Smooth muscle cell (in vitro differentiated cells): ENCODE measurements at regions not wholly inside any gene's neighbourhood (a gene's known extent, or its start where the extent isn't known, plus 50 kb on each side); places are given as distances from the start of the nearest gene placed in this dataset.

ENCODE experiments used
- DNase-seq: peaks from one replicate; lab custom pipeline; 2025; ENCODE audit not compliant: unreplicated experiment; lab: John Stamatoyannopoulos, UW
- H2AFZ ChIP-seq: fragments of 200-600 bp; sonication (generic); 2 replicates; pipeline ENCODE4 v1.6.0; 2016; ENCODE audit warnings: antibody characterized with exemption, low read depth, mild to moderate bottlenecking
- H3F3A ChIP-seq: fragments of 200-600 bp; sonication (generic); 2 replicates; pipeline ENCODE4 v1.6.0; 2017; ENCODE audit warnings: antibody characterized with exemption, low read depth
- H3K27ac ChIP-seq: fragments of 200-600 bp; sonication (generic); 2 replicates; pipeline ENCODE4 v1.5.1; 2016; ENCODE audit warnings: low read depth, mild to moderate bottlenecking
- H3K27me3 ChIP-seq: fragments of 200-600 bp; sonication (generic); 2 replicates; pipeline ENCODE4 v1.6.1; 2016; ENCODE audit warnings: low read depth, mild to moderate bottlenecking
- H3K36me3 ChIP-seq: fragments of 200-600 bp; sonication (generic); 2 replicates; pipeline ENCODE4 v1.5.1; 2016; ENCODE audit warnings: low read depth
- H3K4me1 ChIP-seq: fragments of 200-600 bp; sonication (generic); 2 replicates; pipeline ENCODE4 v1.5.1; 2016; ENCODE audit warnings: low read depth
- H3K4me2 ChIP-seq: fragments of 200-600 bp; sonication (generic); 2 replicates; pipeline ENCODE4 v1.6.0; 2016; ENCODE audit warnings: mild to moderate bottlenecking
- H3K4me3 ChIP-seq: fragments of 200-600 bp; sonication (generic); 2 replicates; pipeline ENCODE4 v1.5.1; 2016; ENCODE audit warnings: mild to moderate bottlenecking
- H3K79me2 ChIP-seq: fragments of 200-600 bp; sonication (generic); 2 replicates; pipeline ENCODE4 v1.6.0; 2016; ENCODE audit warnings: low read depth, mild to moderate bottlenecking
- H3K9ac ChIP-seq: fragments of 200-600 bp; sonication (generic); 2 replicates; pipeline ENCODE4 v1.6.0; 2016; ENCODE audit warnings: low read depth
- H3K9me3 ChIP-seq: fragments of 200-600 bp; sonication (generic); replicated peaks from 2 replicates; pipeline ENCODE4 v1.5.1; 2016; ENCODE audit warnings: low read depth
- H4K20me1 ChIP-seq: fragments of 200-600 bp; sonication (generic); 2 replicates; pipeline ENCODE4 v1.6.0; 2016; ENCODE audit warnings: low read depth
- WGBS: methylation state at CpG from one replicate; pipeline ENCODE4 v1.1.7; 2016; ENCODE audit warnings: low lambda C conversion rate; 5-methylcytosine and 5-hydroxymethylcytosine counted together
- TF ChIP-seq, protein P1 (sequence below): fragments of 200-600 bp; sonication (generic); IDR thresholded peaks from 2 replicates; pipeline ENCODE4 v1.5.1; 2017; ENCODE audit warnings: borderline replicate concordance, mild to moderate bottlenecking, antibody characterized with exemption; ENCODE audit not compliant: insufficient read depth, poor library complexity, severe bottlenecking

DNA sequence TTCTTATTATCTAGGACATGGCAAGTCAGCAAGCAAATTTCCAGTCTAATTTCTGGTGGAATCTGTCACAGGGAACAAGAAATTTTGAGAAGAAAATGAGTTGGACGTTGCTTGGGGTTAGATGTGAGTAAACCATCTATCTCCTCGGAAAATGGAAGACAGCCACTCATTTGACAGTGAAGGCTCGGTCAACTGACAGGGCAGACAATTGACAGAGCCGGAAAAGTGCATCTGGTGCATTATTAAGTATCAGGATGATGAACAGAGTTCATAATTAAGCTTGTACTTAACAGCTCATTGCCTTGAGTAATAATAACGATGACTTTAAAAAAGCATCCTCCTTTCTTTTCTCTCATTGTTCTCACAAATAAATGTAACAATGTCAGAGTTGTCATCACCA is 168.4 kb downstream of the MAD2L1 start:
- no peaks in the 10 kb centered on the region for H3F3A ChIP-seq
- H2AFZ ChIP-seq = no peak overlapping the region
- no peak overlapping the region for H3K9ac ChIP-seq
- H3K9me3 ChIP-seq = no peaks in the 10 kb centered on the region
- no peaks in the 10 kb centered on the region for H3K36me3 ChIP-seq
- H3K79me2 ChIP-seq = no peaks in the 10 kb centered on the region
- TF ChIP-seq, protein P1, sequence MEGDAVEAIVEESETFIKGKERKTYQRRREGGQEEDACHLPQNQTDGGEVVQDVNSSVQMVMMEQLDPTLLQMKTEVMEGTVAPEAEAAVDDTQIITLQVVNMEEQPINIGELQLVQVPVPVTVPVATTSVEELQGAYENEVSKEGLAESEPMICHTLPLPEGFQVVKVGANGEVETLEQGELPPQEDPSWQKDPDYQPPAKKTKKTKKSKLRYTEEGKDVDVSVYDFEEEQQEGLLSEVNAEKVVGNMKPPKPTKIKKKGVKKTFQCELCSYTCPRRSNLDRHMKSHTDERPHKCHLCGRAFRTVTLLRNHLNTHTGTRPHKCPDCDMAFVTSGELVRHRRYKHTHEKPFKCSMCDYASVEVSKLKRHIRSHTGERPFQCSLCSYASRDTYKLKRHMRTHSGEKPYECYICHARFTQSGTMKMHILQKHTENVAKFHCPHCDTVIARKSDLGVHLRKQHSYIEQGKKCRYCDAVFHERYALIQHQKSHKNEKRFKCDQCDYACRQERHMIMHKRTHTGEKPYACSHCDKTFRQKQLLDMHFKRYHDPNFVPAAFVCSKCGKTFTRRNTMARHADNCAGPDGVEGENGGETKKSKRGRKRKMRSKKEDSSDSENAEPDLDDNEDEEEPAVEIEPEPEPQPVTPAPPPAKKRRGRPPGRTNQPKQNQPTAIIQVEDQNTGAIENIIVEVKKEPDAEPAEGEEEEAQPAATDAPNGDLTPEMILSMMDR = no peak
- DNase-seq = no peak
- peaks cover 18% of the 10 kb centered on the region for H3K27me3 ChIP-seq
- H3K4me3 ChIP-seq = no peak overlapping the region
- no peaks in the 10 kb centered on the region for H4K20me1 ChIP-seq
- H3K27ac ChIP-seq = no peak overlapping the region
- no peak overlapping the region for H3K4me2 ChIP-seq
- H3K4me1 ChIP-seq = no peaks in the 10 kb centered on the region
- WGBS = 69% methylated on average over 5 of the region's 5 CpGs

DNA sequence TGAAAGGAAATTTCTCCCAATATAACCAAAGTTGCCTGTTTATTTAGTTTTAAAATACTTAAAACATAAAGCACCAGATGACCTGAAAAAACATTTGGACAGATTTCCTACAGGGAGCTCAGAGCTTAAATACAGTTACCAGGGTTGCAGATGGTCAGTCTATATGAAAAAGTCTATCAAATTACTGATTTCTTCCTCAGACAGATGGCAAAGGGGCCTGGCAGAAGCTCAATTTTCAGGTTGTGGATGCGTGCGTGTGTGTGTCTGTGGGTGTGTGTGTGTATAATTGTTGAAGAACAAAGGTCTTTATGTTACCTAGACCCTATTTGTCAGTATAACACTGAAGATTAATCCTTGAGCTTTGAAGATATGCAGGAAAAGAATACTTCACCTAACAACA is 169.4 kb downstream of the MAD2L1 start:
- TF ChIP-seq, protein P1 = no peak
- no peaks in the 10 kb centered on the region for H3K4me1 ChIP-seq
- peaks cover 21% of the 10 kb centered on the region for H3K27me3 ChIP-seq
- no peak overlapping the region for H3K4me3 ChIP-seq
- no peaks in the 10 kb centered on the region for H3K79me2 ChIP-seq
- H3K4me2 ChIP-seq = no peak overlapping the region
- no peaks in the 10 kb centered on the region for H3K9me3 ChIP-seq
- H2AFZ ChIP-seq = no peak overlapping the region
- no peak for DNase-seq
- no peaks in the 10 kb centered on the region for H3K36me3 ChIP-seq
- no peak overlapping the region for H3K9ac ChIP-seq
- H3K27ac ChIP-seq = no peak overlapping the region
- no peaks in the 10 kb centered on the region for H3F3A ChIP-seq
- WGBS = 85% methylated on average over 2 of the region's 2 CpGs
- H4K20me1 ChIP-seq = no peaks in the 10 kb centered on the region

DNA sequence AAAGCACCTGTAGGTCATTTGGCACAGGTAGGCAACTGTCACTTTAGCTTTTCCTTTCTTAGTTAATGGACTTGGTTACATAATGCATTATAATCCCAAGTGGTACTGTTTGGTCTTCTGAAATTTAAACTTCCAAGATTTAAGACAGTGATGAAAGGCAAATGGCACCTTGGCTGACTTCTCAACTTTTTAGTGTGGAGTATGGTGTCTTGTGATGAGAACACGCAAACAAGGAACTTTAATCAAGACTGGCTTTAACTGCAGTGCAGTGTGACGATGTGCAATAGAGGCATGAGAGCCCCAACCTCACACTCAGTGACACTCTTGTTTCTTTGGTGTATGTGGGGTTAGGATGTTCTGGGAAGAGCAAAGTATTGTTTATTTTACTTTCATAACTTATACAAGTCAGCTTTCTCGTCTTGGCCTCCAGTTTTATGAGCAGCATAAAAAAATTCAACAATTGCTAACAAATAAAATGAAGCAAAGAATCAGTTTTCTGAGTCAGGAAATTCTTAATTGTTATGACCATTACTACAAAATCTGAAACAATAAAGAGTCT is 171.9 kb downstream of the MAD2L1 start:
- H3K27ac ChIP-seq = no peak overlapping the region
- 88% methylated on average over 3 of the region's 3 CpGs for WGBS
- no peak for DNase-seq
- peaks cover 36% of the 10 kb centered on the region for H3K27me3 ChIP-seq
- no peak overlapping the region for H3K4me2 ChIP-seq
- no peaks in the 10 kb centered on the region for H3K36me3 ChIP-seq
- H2AFZ ChIP-seq = no peak overlapping the region
- no peak overlapping the region for H3K4me3 ChIP-seq
- no peaks in the 10 kb centered on the region for H3K9me3 ChIP-seq
- TF ChIP-seq, protein P1 = no peak
- H4K20me1 ChIP-seq = no peaks in the 10 kb centered on the region
- H3F3A ChIP-seq = no peaks in the 10 kb centered on the region
- no peak overlapping the region for H3K9ac ChIP-seq
- no peaks in the 10 kb centered on the region for H3K4me1 ChIP-seq
- no peaks in the 10 kb centered on the region for H3K79me2 ChIP-seq

- H3K9me3 ChIP-seq = no peaks in the 10 kb centered on the region
- H2AFZ ChIP-seq = no peak overlapping the region
- no peaks in the 10 kb centered on the region for H3K36me3 ChIP-seq
- H3K27ac ChIP-seq = no peak overlapping the region
- no peak for DNase-seq
- no peak overlapping the region for H3K4me3 ChIP-seq
- no peaks in the 10 kb centered on the region for H3F3A ChIP-seq
- 92% methylated on average over 2 of the region's 2 CpGs for WGBS
- H3K79me2 ChIP-seq = no peaks in the 10 kb centered on the region
- TF ChIP-seq, protein P1 = no peak
- H3K4me1 ChIP-seq = no peaks in the 10 kb centered on the region
- peaks cover 9% of the 10 kb centered on the region for H3K27me3 ChIP-seq
- H3K9ac ChIP-seq = no peak overlapping the region
- H4K20me1 ChIP-seq = no peaks in the 10 kb centered on the region
- H3K4me2 ChIP-seq = no peak overlapping the region
Measured at GRCh38 chr4:119873794-119874325, 192.8 kb downstream of the MAD2L1 start.
